Activated CD4-positive, alpha-beta T cell treated with anti-CD3 and anti-CD28 coated beads, Interleukin-10, Interleukin-2, amounts not matched to agents 100 ng/mL and 50 ng/mL, durations not matched to agents 16 hours and 8 hours (primary cell): ENCODE measurements at regions not wholly inside any gene's neighbourhood (a gene's known extent, or its start where the extent isn't known, plus 50 kb on each side); places are given as distances from the start of the nearest gene placed in this dataset.
"Not testable (repeated sequence)": the region's sequence is repeated elsewhere in the genome, so short reads cannot be mapped to it uniquely, and the experiment has no call there.

ENCODE experiments used
- DNase-seq: peaks from one replicate; pipeline ENCODE4 v3.0.0-alpha.2; 2020

DNA sequence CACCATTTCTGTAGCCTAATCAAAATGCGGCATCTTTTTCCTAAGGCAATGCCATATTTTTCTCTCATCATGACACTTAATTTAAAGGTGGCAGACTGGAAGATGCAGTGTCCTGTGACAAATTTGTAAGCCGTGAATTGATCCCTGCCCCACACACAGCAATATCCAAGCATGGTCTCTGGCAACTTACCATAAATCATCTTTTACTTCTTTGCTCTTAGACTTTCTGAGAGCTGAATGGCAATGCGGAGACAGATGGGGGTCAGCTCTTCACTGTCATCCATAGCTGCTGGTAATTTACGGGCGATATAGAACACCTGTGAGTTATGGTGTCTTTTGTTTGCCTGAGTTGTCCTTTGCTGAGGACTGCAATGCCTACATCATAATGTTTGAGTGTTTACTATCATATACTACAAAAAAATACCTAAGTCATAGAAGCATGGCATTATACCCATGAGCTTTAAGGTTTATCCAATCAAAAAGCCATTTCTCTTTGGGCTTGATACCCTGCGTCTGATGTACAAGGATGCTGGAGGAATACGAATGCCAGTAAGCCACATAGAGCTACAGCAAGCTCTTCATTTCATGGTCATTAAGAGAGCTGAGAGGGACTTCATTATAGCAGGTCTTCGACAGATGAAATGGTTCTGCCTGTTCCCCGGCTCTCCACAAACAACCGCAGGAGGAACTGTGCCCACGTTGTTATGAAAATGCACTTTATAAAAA is 148.1 kb downstream of the TRIML1 start:
- DNase-seq: no peak

DNA sequence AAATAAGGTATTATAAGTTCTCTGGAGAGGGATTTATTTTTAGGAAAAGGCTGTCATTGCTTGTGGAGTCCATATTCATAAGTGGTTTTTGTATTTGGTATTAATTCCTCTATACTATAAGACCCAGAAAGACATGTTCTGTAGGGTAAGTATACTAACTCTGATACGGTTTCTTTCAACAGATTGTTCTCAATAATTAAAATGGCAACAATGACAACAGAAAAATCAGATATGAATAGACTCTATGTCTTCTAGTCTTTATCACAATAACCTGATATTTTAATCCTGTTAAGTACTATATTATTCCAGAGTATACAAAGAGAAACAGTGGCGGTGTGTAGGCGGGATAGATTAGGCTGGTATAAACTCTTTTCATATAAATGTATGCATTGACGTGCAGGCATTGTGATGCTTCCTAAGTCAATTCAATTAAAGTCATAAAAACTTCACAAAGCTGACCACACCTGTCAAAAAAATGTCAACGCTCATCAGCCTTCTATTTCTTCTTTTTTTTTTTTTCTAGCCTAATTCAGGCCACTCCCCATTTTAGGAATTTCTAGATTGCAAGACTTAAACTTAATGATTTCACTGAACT is 150.4 kb downstream of the TRIML1 start:
- DNase-seq: no peak

DNA sequence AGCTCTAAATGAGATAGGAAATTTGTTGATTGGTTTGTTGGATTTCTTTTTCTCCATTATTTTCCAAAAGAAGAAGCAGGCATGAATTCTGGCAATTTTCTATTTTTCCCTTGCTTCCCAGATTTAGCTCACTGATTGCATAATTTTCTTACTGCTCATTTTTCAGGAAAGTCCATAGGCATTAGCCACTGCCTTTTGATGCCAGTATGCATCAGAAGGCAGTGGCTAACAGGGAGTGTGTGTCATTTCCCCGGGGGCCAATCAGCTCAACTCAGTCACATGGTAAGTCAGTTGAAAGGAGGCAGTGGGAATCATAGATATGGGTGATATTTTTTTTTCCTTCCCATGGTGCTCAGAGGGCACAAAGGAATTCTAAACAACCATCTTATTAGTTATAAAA is 156.7 kb downstream of the TRIML1 start:
- no peak for DNase-seq

DNA sequence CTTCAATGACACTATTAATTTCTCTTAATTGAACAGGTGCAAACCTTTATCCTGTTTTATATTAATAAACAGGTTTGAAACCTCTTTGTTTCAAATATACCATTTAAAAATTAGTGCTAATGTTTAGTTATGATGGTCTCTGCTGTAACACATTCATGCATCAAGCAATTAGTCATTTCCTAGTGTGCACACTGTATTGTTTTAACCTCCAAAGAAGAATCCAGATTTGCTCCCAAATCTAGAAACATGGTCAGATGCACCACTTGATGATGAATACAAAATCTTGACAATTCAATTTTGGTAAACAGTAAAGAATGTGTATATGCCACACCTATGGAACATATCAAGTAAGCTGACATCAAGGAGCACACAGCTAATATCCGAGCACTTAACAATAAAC is 157.1 kb downstream of the TRIML1 start:
- DNase-seq: no peak

DNA sequence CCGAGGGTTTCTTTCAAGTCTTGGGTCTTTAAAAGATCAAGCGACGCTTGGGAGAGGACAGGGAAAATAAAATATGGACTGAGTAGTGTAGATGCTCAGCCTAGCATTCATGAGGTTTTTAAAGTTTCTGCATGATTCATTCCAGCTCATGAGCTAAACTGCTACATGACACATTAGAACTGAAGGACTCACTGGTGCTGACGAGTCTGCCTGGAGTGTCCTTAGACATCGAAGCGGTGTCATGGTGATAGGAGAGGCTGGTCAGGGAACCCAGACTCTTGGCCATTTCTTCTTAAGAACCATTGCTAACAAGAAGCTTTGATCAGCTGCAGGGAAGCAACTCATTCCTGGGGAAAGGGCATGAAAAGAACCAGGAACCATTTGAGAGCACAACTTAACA is 158.6 kb downstream of the TRIML1 start:
- no peak for DNase-seq

DNA sequence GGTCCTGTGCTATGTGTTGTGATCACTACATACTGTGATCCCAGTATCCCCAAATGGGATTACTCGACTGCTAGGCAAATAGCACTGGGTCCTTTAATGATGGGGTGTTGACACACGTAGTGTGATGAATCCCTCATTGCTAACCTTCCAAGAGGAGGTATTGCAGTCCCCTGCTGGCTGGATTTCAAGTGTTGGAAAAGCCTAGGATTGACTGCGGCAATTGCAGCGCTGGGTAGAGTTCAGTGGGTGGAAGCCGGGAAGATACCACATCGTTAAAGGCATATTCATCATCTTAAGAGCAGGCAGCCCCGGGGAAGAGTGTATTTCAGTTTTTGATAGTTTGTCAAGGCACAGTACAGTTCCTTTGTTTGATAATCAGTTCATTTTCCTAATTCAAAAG is 159.9 kb downstream of the TRIML1 start:
- no peak for DNase-seq

DNA sequence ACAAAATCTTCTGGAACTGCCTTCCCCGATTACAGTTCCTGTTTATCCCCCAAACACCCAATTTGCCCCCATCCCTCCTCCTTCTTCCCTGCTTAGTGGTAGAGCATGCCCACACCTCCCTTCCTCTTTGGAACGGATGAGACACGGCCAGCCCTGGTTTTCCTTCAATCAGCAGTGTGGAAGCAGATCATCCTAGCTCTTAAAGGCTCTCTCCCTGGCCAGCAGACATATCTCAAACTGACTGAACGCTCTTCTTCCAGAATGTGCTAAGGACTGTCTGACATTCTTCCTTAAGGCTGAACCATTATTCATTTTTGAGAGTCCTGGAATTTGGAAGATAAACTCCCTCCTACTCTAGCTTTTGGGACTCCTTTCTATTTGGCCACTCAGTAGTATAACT is 161.1 kb downstream of the TRIML1 start:
- DNase-seq: no peak

DNA sequence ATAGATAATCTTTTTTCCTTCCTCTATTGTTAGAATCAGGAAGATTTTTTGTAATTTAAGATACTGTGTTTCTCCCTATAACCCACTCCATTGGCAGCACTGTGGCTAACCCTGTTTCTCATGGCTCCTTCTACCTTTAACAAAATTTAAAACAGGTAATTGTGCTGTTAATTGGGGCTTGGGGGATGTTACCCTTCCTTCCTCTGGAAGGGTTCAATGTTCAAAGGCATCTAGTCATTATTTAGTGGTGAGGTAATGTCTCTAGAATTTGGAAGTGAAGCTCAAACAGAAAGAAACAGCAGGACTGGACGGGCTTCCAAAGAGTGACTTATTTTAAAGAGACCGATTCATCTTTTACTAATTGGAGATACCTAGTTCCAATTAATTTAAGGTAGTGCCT is 166.4 kb downstream of the TRIML1 start:
- no peak for DNase-seq

DNA sequence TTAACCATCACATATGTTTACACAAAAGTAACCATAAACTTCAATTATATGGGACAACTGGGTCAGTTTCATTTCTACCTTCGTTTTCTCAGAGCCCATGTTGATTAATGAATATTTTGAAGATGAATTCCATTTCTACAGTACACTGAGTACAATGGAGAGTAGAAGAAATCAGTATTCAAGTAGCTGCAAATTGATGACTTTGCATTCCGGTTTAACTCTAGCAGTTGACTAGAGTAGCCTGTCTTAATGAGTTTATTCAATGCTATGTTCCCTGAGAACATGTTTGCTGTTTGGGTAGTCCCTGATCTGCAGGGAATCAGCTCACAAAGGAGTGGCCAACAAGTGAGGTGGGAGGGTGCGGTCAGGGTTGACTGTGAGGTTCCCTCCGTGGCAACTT is 168.3 kb downstream of the TRIML1 start:
- no peak for DNase-seq

DNA sequence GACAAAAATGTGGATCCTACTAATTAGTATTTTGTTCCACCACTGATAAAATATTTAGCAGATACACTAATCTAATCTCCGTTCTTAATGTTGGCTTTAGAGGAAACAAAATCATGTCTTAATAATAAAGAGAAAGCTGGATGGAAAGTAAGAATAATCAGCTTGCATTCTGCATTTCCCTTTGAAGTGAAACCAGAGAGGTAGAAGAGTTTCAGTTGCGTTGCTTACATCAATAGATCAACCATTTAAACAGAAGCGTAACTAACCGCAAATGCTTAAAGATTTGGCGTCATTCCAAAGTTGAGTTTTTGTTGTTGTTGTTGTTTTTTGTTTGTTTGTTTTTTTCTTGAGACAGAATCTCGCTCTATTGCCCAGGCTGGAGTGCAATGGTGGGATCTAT is 168.9 kb downstream of the TRIML1 start:
- no peak for DNase-seq

DNA sequence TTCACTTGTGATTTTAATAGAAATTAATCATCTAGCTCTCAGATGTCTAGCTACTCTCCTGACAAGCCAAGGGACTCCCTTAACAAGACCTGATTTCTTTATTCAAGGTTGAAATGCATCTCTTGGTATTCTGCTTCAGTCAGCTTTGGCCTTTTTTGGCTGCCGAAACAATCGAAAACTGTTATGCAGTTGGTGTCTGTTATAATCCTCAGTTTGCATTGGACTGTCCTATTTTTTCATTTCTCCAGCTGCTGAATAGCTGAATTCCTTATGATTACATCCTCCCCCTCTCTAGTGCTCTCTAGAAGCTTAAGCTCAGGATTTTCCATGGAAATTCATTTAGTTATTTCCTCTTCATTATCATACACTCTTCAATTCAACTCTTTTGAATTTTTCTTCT is 177.2 kb downstream of the TRIML1 start:
- DNase-seq: no peak

DNA sequence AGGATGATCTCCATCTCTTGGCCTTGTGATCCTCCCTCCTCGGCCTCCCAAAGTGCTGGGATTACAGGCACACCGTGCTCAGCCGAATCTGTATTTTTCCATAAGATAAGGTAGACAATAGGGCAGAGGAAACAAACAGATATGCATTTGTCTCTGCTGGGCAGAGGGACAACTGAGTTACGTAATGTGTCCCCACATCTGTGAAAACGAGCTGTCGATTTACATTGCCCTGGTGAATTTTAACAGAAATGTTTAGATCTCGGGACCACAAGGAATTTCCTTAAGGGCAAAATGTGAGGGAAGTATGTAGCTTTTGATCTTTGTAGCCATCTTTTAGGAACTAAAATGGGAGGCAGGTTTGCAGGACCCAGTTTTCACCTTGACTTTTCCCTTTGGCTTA is 189.7 kb downstream of the TRIML1 start:
- DNase-seq: no peak

DNA sequence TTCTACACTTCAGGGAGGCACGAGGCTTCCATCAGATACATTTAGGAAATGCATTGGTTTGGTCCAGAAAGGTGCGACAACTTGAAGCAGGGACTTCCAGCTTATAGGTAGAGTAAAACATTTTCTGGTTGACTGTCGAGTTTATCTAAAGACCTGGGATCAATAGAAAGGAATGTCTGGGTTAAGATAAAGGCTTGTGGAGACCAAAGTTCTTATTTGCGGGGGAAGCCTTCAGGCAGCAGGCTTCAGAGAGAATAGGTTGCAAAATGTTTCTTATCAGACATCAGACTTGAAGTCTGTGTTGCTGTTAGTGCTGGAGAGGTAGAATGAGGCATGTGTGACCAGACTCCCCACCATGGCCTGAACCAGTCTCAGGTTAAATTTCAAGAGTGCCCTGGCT is 190.3 kb downstream of the TRIML1 start:
- DNase-seq: no peak

DNA sequence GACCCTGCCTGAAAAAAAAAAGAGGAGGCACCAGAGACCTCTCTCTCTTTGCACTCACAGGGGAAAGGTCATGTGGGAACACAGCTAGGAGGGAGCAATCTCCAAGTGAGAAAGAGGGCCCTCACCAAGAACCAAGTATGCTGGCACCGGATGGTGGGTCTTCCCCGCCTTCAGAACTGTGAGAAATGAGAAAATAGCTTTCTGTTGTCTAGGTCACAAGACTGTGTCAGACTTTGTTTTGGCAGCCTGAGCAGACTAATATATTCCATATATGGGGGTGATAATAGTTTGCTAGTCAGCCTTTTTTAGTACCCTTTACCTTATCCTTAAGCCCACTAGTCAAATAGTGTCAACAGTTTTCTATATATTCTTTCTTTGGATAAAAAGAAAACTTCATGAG is 193.0 kb downstream of the TRIML1 start:
- DNase-seq: no peak

DNA sequence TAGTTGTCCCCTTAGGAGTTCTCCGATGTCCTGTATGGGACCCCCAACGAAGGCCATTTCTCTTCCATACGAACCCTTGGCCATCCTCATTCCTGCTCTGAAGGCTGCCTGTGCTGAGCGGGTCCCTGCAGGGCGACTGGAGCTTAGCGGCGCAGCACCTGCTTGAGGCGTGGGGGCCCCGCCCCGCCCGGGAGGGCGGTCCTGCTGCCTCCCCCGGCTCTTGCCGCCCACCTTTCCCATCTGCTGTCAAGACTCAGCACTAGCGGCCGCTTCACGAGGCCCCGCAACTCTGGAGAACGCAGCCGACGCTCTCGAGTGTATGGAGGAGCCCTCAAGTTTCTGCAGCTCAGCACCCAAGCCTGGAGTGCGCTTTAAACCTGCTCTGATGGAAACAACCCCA is 197.7 kb downstream of the TRIML1 start:
- no peak for DNase-seq

DNA sequence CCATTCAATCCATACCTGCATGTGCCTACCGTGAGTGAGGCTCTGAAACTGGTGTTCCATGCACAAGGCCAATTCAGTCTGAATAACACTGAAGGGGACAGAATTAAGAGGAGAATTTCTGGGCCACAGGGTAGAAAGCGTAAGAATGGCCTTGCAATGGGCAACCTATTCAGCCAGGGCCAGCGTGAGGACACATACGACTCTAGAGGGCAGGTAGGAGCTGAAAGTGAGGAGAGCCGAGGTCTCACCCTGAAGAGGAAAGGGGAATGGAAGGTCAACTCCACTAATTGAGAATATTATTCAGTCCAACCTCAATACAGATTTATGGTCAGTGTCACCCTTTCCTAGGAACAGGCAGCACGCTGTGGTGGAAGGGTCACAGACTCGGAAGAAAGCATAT is 202.2 kb downstream of the TRIML1 start:
- DNase-seq: no peak

DNA sequence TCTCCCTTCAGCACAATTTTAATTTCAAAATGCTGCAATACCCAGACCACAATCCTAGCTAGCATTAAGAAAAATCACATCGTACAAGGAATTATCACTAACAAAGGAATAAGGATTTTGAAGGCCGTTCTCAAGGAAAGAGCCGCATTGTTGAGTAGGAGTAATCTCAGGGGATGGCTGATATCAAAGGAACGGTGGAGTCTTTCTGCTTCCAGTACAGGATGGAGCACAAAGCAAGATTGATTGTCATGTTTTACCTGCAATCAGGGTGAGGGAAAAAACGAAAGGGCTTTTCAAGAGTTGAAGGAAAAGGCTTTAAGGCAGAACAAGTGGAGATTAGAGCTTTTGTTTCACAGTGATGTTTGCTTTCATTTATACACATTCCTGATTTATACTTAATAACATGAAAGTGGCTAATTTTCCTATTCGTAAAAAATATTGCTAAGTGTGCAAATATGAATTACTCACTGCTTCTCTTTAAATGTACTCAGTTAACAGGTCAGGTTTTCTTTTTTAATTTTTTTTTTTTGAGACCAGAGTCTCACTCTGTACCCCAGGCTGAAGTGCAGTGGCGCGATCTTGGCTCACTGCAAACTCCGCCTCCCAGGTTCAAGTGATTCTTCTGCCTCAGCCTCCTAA is 207.0 kb downstream of the TRIML1 start:
- no peak for DNase-seq

DNA sequence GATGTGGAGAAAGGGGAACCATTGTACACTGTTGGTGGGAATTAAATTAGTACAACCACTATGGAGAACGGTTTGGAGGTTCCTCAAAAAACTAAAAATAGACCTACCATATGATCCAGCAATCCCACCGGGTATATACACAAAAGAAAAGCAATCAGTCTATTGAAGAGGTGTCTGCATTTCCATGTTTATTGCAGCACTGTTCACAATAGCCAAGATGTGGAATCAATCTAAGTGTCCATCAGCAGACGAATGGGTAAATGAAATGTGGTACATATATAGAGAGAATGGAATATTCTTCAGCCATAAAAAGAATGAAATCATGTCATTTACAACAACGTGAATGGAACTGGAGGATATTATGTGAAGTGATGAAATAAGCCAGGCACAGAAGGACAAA is 208.1 kb downstream of the TRIML1 start:
- DNase-seq: no peak

DNA sequence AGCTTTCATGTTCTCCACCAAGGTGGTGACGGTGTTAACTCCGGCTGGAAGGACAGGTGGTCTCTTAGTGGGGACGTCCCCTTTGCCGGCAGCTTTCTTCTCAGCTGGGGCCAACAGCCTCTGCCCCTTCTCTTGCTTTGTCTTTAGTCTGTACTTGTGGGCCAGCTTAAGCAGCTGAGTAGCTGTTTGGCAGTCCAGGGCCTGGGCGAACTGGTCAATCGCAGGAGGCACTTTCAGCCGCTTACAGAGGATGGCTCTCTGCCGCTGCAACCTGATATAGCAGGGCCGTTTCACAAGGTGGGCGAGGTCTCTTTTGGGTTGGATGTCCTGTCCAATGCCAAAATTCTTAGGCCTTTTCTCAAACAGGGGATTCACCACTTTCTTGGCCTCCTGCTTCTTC is 210.3 kb downstream of the TRIML1 start:
- DNase-seq: not testable (repeated sequence)

DNA sequence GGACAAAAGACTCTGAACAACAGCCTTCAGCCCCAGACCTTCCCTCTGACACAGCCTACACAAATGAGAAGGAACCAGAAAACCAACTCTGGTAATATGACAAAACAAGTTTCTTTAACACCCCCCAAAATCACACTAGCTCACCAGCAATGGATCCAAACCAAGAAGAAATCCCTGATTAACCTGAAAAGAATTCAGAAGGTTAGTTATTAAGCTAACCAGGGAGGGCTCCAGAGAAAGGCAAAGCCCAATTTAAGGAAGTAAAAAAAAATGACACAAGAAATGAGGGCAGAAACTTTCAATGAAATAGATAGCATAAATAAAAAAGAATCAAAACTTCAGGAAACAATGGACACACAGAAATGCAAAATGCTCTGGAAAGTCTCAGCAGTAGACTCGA is 224.0 kb downstream of the TRIML1 start:
- DNase-seq: no peak

DNA sequence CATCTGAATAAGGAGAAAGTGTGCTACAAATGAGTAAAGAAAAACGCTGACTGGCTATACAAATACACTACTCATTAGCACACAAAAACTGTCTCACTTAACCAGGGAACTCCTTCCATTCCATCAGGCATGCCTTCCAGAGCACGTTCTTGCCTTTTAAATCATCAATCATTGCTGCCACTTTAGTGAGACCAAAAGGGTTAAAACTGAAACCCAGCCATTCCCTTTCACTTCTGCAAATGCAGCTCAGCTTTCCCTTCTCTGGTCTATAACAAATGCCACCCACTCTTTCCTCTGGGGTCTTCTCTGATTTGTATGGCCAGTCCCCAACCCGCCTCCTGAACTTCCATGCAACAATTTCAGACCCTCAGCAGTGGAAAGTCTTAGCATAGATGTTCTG is 231.5 kb downstream of the TRIML1 start:
- no peak for DNase-seq

DNA sequence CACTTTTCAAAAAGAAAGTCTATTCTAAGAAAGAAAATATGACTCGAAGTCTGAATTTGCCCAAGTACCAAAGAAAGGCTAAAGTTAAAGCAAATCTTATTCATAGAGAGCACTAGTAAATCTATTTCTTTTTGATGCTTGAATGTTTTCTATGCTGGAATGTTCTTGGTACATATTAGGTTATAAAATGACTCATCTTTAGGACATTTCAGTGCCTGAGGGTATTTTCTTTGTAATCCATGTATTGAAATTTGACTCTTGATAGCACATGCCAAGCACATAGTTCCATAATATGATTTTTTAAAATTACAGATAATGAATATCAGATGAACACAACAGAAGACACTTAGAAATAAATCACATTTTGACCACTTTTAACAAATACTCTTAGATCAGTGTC is 232.8 kb downstream of the TRIML1 start:
- DNase-seq: no peak

DNA sequence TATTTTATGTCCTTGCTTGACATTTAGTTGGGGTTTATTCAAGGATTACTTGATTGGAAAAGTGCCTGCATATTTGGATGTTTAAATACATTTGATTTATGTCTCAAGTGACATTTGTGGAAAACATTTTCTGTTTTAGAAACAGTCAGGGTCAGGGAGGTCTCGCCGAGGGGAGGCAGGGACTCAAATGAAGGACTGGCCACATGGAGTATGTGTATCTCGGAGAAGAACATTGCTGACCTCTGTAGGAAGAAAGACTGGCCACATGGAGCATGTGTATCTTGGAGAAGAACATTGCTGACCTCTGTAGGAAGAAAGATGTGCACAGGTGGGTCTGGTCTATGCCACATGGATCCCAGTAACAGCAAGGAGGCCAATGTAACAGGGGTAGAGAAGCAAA is 233.6 kb downstream of the TRIML1 start:
- DNase-seq: no peak

DNA sequence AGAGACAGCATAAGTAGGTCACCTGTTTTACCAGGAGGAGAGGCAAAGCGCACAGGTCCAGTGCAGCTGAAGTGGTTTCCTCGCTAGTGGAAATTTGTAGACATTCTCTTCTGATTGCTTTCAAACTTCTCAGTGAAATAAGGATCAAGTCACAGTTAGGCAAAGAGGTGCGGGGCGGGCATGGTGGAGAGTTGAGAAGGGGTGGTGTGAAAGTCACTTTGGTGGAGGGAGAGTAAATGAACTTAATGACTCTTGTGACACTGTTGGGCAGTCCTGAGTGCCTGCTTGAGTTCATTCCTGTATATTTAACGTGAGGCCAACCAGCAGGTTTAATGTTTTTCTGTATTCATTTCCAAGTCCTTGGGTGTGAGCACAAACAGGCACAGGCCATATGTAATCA is 235.6 kb downstream of the TRIML1 start:
- DNase-seq: no peak

DNA sequence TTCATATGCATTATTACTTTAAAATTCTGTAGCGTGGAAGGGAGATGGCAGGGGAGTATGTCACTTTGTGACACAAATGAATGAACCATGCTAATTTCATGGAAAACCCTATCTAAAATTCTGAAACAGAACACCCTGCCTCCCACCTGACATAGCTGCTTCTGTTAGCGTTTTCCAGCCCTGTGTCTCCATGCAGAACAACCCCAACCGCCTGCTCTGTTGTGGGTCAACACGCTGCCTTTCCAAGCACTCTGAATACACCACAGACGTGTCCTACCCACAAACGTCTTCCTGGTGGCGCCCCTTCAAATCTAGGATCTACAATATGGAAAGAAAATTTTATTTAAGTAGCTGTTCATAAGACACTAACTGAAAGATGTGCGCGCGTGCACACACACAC is 238.6 kb downstream of the TRIML1 start:
- no peak for DNase-seq
